ENCODE measurements at regions not wholly inside any gene's neighbourhood (a gene's known extent, or its start where the extent isn't known, plus 50 kb on each side); places are given as distances from the start of the nearest gene placed in this dataset.

DNA sequence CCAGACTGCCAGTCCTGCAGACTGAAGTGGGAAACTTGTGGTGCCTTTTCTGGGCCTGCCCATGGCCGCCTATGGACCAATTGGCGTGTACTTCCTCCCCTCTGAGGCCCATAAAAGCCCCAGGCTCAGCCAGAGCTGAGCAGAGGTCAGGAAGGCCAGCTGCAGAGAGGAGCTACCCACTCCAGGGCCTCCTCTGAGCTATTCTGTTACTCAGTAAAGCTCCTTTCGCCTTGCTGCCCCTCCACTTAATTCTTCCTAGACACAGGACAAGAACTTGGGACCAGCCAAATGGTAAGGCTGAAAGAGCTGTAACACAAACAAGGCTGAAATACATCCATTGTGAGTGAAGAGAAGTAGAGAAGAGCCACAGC is 106.4 kb downstream of the C9orf50 start:
- TF ChIP-seq POLR2A (IDR thresholded peaks at IDR 0.05) = no peak
- TF ChIP-seq, protein P1, sequence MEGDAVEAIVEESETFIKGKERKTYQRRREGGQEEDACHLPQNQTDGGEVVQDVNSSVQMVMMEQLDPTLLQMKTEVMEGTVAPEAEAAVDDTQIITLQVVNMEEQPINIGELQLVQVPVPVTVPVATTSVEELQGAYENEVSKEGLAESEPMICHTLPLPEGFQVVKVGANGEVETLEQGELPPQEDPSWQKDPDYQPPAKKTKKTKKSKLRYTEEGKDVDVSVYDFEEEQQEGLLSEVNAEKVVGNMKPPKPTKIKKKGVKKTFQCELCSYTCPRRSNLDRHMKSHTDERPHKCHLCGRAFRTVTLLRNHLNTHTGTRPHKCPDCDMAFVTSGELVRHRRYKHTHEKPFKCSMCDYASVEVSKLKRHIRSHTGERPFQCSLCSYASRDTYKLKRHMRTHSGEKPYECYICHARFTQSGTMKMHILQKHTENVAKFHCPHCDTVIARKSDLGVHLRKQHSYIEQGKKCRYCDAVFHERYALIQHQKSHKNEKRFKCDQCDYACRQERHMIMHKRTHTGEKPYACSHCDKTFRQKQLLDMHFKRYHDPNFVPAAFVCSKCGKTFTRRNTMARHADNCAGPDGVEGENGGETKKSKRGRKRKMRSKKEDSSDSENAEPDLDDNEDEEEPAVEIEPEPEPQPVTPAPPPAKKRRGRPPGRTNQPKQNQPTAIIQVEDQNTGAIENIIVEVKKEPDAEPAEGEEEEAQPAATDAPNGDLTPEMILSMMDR (IDR thresholded peaks at IDR 0.05) = no peak
- intact Hi-C loops (cut with DNase I; ENCODE audit: low total_unique reads) = loop anchor here (10.0 kb wide), 1 partner anchor 70 kb away; no protein-coding TSS in a partner anchor
- no peak for DNase-seq (ENCODE audit: low spot score in 2 of 2)
- 45 to 75% methylated on average over 1 to 3 of the region's 3 CpGs for WGBS, 2 donors
- no peak overlapping the region for H3K4me3 ChIP-seq (ENCODE audit: low read depth, poor library complexity, severe bottlenecking)

DNA sequence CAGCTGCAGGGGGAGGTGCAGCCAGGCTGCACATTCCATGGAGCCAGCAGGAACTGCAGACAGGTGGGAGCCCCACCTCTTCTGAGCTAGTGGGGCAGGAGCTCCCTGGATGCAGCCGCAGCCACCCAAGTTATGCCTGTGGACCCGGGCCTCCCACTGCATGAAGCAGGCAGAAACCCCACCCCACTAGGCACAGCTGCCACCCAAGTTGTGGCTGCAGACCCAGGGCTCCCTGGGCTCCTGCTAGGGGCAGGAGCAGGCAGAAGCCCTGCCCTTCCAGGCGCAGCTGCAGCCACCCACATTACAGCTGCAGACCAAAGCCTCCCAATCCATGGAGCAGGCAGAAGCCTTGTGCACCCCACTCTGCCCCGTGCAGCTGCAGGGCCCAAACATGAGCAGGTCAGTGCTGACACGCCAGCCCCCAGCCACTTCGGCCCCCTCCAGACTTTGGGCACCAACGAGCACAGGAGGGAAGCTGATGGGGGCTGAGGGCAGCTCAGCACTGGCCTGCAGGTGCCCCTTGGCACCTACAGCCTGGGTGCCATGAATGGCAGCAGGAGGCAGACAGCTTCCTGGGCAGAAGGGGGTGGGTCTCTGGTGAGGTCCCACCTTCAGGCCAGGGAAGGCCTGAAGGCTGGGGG is 106.9 kb downstream of the C9orf50 start:
- TF ChIP-seq, protein P1 (IDR thresholded peaks at IDR 0.05) = no peak
- TF ChIP-seq POLR2A (IDR thresholded peaks at IDR 0.05) = no peak
- intact Hi-C loops (cut with DNase I; ENCODE audit: low total_unique reads) = loop anchor here (10.0 kb wide), 1 partner anchor 71 kb away; no protein-coding TSS in a partner anchor
- 81 to 89% methylated on average over 4 to 6 of the region's 7 CpGs for WGBS, 2 donors
- no peak for DNase-seq (ENCODE audit: low spot score in 2 of 2)
- H3K4me3 ChIP-seq (ENCODE audit: low read depth, poor library complexity, severe bottlenecking) = no peak overlapping the region

DNA sequence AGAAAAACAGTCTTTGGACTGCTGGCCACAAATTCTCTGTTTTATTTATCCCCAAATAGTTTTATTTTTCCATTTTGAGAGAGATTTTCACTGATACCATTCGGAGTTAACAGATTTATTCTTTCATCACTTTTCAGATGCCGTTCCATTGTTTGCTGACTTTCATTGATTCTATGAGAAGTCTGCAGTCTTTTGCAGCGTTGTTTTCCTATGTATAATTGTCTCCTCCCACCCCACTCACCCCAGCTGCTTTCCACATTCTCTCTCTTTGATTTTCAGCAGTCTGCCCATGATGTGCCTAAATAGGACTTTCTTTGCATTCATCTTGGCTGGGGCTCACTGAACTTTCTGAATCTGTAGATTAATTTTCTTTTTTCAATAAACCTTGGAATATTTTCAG is 107.6 kb downstream of the C9orf50 start:
- TF ChIP-seq POLR2A (IDR thresholded peaks at IDR 0.05) = no peak
- TF ChIP-seq, protein P1 (IDR thresholded peaks at IDR 0.05) = no peak
- intact Hi-C loops (cut with DNase I; ENCODE audit: low total_unique reads) = loop anchor here (10.0 kb wide), 1 partner anchor 72 kb away; no protein-coding TSS in a partner anchor
- 78 to 81% methylated on average over 3 of the region's 3 CpGs for WGBS, 2 donors
- DNase-seq (ENCODE audit: low spot score in 2 of 2) = no peak
- H3K4me3 ChIP-seq (ENCODE audit: low read depth, poor library complexity, severe bottlenecking) = no peak overlapping the region

DNA sequence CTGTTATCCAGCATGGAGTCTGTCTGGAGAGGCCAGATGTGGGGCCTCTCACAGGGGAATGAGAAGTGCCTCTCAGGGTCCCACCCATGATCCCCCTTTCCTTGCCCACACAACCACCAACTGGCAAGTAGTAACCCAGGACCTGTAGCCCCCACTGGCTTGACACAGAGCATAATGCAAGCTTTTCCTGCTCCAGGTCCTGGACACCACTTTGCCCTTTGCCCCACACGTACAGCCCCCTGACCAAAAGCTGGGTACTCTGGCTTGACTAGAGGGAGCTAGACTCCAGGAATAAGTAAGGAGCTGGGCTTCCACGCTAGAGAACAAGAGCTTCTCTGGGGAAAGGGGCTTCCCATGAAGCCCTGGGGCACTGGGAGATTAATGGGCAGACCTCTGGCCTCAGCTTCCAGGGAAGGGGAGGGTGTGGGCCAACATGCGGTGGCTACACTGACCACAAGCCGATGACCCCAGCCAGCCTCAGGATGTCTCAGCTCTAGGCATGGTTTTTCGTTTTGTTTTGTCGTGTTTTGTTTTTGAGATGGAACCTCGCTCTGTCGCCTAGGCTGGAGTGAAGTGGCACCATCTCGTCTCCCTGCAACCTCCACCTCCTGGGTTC is 109.5 kb downstream of the C9orf50 start:
- H3K4me3 ChIP-seq (ENCODE audit: low read depth, poor library complexity, severe bottlenecking) = no peak overlapping the region
- WGBS, 2 donors = 70 to 80% methylated on average over 9 of the region's 9 CpGs
- no peak for DNase-seq (ENCODE audit: low spot score in 2 of 2)
- TF ChIP-seq, protein P1 (IDR thresholded peaks at IDR 0.05) = no peak
- no peak for TF ChIP-seq POLR2A (IDR thresholded peaks at IDR 0.05)
- intact Hi-C loops (cut with DNase I; ENCODE audit: low total_unique reads) = loop anchor here (10.0 kb wide), 1 partner anchor 73 kb away; no protein-coding TSS in a partner anchor

DNA sequence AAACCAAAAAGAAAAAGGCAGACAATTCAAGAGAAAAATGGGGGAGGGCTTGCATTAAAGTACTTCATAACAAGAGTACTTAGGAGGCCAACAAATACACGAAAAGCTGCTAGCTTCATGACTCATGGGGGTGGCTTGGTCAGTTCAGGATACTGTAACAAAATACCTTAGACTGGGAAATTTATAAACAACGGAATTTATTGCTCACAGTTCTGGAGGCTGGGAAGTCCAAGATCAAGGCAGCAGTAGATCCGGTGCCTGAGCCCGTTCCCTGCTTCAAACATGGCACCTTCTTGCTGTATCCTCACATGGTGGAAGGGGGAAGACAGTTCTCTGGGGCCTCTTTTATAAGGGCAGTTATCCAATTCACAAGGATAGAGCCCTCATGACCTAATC is 111.4 kb downstream of the C9orf50 start:
- H3K4me3 ChIP-seq (ENCODE audit: low read depth, poor library complexity, severe bottlenecking) = no peak overlapping the region
- 71 to 76% methylated on average over 4 of the region's 4 CpGs for WGBS, 2 donors
- TF ChIP-seq, protein P1 (IDR thresholded peaks at IDR 0.05) = no peak
- no peak for TF ChIP-seq POLR2A (IDR thresholded peaks at IDR 0.05)
- DNase-seq (ENCODE audit: low spot score in 2 of 2) = no peak
- intact Hi-C loops (cut with DNase I; ENCODE audit: low total_unique reads) = no loop called here
